HG02885 (cell line): ENCODE measurements at regions not wholly inside any gene's neighbourhood (a gene's known extent, or its start where the extent isn't known, plus 50 kb on each side); places are given as distances from the start of the nearest gene placed in this dataset.

Experiments
- ATAC-seq: cut with Tn5 transposase; IDR thresholded peaks from one replicate; pipeline ENCODE4 v1.9.1; 2021; ENCODE audit warnings: mild to moderate bottlenecking; ENCODE audit not compliant: unreplicated experiment, poor library complexity

- ATAC-seq, result no peak
Measured at GRCh38 chr6:8794420-8794819, 359.1 kb upstream of the SLC35B3 start.

DNA sequence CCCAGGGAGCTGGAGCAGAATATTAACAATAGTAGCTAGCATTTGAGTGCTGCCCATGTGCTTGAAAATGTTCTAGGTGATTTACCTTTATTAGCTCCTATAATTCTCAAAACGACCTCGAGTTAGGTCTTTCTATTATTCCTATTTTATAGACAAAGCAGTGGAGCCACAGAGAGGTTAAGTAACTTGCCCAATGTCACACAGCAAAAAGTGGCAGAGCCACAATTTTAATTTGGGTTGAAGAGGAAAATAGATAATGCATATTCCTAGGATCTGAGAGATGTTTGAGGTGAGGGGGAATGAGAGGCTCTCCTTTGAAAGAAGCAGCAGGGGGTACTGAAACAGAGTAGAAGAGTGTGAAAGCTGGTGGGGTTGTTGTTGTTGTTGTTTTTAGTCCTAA lies 354.5 kb upstream of the SLC35B3 start:
- no peak for ATAC-seq

DNA sequence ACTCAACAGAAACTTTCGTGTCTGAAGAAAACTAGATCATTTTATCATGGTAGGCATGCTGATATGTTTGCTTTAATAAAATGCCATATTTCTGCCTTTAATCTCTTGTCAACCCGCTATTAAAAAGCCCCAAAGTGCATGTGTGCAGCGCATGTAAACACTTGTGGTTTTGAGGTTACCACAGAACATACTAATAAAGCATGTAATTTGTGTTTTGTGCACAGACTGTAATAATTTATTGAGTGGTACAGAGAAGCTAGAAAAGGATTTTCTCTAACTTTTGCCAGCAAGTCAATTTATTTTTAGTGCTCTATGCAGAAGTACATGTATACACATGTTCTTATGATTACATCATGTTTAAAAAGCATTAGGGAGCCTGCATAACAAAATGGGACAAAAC lies 349.9 kb upstream of the SLC35B3 start:
- no peak for ATAC-seq

- ATAC-seq, result no peak
Measured at GRCh38 chr6:8783191-8783590, 347.8 kb upstream of the SLC35B3 start.

DNA sequence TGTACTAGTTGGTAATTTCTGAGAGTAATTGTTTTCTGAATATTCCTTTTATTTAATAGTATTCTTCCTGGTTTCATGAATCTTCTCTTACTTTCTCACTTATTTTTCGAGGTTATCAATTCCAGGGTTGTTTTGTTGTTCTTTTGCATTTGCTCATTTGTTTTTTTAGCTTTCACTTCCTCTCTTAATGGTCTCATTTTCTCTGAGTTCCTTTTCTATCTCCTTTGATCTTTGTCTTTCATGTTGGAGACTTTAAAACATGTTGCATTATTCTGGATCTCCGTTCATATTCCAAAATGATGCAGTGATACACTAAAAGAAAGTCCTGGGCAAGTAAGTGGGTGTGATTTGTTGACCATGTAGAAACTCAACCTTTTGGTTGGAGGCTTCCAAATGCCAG lies 345.3 kb upstream of the SLC35B3 start:
- ATAC-seq, result no peak

DNA sequence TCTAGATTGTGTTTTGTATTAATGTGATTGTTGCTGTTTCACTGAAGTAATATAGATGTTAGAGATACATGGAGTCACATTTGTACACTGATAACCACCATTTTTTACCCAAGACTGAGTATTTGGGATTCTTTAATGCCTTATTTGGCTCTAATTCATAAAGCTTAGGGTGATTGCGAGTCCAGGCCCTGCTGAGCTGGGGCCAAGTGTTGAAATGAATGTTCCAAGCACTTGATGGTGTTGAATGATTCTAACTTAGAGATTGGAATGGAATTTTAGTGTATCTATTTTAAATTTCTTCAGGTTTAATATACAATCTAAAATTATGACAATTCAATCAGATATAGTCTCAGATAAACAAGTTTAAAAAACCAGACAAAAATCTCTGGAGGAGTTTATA lies 329.4 kb upstream of the SLC35B3 start:
- ATAC-seq, result no peak

- no peak for ATAC-seq
Measured at GRCh38 chr6:8760951-8761350, 325.6 kb upstream of the SLC35B3 start.

DNA sequence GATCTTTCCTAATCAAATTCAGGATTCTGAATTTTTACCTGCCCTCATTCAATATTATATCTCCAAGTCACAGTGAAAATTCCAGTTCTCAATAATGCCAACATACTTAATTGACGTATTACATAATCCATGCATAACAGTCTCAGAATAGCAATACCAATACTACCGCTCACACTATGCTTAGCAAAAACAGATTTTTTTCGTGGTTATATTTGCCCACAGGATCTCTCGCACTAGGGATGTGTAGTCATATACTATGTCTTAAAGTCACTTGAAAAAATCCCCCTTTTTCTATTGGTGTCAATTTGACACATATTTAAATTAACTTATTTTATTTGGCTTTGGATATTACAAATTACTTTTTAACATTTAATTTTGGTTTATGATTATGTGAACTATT lies 323.1 kb upstream of the SLC35B3 start:
- no peak for ATAC-seq

DNA sequence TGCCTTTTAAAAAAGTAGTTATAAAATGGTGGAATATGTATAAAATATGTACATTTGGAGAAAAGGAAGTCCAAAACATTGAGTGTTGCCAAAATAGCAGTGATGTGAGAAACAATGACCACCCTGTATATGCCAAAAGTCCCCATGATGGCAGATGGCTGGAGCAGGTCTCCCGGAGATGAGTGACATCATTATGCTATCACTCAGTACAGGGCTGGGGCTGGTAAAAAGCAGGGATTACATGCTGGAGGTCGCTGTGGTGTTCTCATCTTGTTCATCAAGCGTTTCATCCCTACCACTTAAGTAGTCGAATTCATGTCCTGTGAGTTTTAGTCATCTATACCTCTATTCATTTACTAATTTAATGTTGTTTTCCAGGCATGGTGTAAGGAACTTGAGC lies 315.3 kb upstream of the SLC35B3 start:
- ATAC-seq, result no peak

GRCh38 chr6:8749465-8749864 lies 314.1 kb upstream of the SLC35B3 start:
- ATAC-seq, result no peak

DNA sequence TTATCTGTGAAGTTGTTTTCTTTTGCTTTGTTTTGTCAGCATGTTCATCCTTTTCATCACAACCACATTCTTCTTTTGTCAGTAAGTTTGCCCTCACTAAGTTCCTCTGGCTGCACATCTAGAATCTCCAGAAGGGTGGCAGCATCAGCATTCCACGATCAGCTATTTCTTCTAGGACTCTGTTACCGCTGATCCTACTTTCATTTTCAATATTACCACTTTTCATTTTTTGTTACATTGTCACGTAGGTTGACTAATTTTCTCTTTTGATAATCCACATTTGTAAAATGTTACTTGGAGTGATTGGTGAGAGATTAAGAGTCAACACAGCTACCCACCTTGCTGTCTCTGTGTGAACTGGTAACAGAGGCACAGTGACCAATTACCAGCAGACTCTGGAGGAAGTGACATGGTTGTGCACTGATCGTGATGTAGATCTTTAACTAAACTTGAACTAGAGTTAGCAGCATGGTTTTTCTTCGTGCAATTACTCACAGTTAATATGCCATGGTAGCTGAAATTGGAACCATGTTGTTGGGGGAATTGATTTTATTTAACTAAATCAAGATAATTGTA lies 307.9 kb upstream of the SLC35B3 start:
- peak; percentile 56 for ATAC-seq

GRCh38 chr6:8739454-8739853 lies 304.1 kb upstream of the SLC35B3 start:
- ATAC-seq, result no peak

DNA sequence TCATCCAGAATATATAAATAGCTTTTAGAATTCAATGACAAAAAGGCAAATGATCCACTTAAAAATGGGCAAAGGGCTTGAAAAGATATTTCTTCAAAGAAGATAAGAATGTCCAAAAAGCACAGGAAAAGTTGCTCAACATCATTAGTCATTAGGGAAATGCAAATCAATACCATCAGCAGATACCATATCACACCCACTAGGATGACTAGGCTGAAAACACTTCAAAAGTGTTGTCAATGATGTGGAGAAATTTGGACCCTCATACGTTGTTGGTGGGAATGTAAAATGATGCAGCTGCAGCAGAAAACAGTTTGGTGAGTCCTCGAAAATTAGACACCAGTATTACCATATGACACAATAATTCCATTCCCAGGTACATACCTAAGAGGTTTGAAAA lies 303.6 kb upstream of the SLC35B3 start:
- ATAC-seq, result no peak

DNA sequence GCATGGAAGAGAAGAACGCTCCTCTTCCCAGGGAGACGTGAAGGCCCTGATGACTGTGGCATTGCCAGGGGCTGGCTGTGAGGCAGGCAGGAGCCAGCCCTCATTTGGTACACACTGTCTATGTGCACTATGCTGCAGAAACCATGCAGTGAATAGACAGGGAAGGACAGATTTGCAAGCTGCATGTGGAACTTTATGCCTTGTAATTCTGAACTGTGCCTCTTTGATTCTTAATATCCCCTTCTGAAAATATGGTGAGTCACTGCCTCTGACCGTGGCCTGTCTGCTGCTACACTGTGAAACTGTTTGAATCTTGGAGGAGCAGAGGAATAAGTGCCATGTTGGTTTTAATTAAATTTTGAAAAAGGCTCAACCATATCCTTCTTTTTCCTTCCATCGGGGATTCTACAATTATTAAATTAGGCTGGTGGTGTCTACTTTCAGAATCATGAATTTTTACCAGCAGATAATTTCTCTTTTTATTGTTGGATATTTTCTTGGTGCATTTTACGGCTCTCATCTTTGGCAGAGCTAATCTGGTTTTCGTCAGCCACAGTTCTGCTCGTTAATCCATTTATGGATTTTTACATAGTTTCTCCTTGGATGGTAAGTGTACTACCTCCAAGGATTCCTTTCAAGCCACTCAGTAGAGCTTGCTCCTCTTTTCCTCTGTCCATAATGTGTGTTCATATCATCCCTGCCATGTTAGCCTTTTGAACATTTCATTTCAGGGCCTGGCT lies 301.0 kb upstream of the SLC35B3 start:
- no peak for ATAC-seq

DNA sequence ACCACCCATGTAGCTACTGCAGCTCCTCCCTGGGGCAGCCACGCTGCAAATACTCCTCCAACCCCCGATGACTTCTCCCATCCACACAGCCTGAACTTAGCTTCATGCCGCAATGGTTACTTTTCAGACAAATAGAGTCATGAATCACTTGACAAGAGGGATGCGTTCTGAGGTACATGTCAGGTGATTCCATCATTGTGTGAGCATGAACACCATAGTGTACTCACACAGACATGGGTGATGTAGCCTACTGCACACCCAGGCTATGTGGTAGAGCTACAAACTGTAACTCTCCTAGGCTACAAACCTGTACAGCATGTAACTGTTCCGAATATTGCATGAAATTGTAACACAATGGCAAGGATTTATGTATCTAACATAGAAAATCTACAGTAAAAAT lies 298.5 kb upstream of the SLC35B3 start:
- no peak for ATAC-seq

- no peak for ATAC-seq
Measured at GRCh38 chr6:8731874-8732273, 296.5 kb upstream of the SLC35B3 start.

- ATAC-seq, result no peak
Measured at GRCh38 chr6:8710668-8711431, 275.5 kb upstream of the SLC35B3 start.

DNA sequence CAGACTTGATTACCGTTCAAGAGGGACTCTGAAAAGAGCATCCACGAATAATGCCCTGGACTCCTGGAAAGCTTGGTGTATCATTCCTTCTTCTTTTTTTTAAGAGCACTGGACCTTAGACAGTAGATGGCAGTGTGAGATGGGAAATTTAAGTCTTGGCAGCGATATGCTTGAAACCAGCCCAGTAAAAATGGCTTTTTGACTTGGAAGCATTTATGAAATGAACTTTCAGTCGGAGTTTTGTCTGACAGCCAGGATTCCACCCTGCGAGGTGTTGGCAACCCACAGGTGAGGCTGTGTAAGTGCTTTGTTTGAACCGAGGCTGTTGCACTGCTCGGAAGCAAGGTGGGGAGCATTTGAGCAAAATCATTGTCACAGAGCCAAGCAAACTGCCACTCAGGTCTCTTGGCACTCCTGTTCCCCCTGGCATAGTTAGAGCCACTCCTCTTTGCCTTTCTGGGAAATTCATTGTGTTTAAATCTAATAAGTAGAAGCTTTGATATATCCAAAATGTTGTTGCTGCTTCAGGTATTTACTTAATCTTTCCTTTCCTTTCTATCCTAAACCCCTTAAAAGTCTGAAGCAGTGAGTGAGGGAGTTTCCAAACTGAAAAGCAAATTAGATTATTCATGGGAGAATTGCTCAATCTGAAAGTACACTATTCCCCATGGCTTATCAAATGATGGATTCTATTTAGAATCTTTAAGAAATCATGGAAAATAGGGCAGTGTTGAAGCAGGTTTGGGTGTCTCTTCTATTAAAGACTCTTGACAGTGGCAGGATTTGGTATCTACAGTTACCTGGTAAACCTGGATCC lies 272.8 kb upstream of the SLC35B3 start:
- ATAC-seq, result no peak

- no peak for ATAC-seq
Measured at GRCh38 chr6:8707369-8707768, 272.0 kb upstream of the SLC35B3 start.

DNA sequence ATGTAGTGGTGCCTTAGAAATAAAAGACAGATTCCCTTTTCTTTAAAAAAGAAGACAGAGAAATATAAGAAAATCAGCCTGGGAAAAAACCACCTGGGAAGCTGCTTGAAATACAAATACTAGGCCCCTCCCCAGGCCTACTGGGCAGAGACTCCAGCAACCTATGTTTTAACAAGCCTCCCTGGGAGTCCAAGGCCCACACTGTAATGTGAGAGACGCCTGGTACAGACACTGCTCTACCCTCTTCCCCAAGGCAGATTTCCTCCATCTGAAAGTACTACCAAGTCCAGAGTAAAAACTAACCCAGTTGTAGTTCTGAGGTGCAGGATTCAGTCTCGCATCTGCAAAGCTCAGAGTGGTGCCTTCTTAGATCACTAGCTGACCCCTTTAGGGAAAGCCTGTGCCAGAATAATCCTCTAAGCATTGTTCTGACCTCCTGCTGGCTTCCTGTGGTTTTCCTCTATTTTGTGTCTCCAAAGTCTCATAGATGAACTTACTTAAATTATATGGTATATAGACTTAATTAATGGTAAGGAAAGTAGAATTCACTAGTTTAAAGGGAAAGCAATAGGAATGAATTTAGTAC lies 270.2 kb upstream of the SLC35B3 start:
- ATAC-seq, result no peak
